ENCODE measurements at regions not wholly inside any gene's neighbourhood (a gene's known extent, or its start where the extent isn't known, plus 50 kb on each side); places are given as distances from the start of the nearest gene placed in this dataset.
"Not testable (repeated sequence)": the region's sequence is repeated elsewhere in the genome, so short reads cannot be mapped to it uniquely, and the experiment has no call there.

DNA sequence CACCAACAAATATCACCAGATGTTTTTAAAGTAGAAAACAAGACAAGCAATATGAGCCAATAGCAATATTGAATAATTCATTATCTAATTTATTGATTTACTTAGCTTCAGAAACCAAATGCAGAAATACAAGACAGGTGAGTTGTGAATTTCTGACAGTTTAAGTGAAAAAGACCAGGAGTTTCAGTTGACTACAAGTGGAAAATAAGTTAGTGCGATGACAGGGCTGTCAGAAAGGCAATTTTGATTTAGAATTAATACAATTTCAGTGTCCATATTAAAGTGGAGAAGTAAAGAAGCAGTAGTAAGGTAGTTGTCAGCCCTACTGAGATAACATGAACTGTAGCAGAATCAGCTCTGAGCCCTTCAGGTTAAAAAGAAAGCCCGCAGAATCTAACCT is 1066.7 kb upstream of the ATXN8OS start:
- Histone ChIP-seq H3K4me1 (ENCODE audit: control insufficient read depth in 1 of 2, low read depth in 2 of 2) (no peaks in the 10 kb centered on the region), H3K36me3 (no peaks in the 10 kb centered on the region), H3K9me3 (no peaks in the 10 kb centered on the region), H3K4me3 (no peak overlapping the region), H3K27ac (no peak overlapping the region), H3K27me3 (replicated peaks; ENCODE audit: insufficient read depth) (no peaks in the 10 kb centered on the region)
- TF ChIP-seq, protein P1, sequence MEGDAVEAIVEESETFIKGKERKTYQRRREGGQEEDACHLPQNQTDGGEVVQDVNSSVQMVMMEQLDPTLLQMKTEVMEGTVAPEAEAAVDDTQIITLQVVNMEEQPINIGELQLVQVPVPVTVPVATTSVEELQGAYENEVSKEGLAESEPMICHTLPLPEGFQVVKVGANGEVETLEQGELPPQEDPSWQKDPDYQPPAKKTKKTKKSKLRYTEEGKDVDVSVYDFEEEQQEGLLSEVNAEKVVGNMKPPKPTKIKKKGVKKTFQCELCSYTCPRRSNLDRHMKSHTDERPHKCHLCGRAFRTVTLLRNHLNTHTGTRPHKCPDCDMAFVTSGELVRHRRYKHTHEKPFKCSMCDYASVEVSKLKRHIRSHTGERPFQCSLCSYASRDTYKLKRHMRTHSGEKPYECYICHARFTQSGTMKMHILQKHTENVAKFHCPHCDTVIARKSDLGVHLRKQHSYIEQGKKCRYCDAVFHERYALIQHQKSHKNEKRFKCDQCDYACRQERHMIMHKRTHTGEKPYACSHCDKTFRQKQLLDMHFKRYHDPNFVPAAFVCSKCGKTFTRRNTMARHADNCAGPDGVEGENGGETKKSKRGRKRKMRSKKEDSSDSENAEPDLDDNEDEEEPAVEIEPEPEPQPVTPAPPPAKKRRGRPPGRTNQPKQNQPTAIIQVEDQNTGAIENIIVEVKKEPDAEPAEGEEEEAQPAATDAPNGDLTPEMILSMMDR (IDR thresholded peaks at IDR 0.05) = no peak
- DNase-seq (ENCODE audit: low spot score) (no peak), ATAC-seq (ENCODE audit: insufficient number of reproducible peaks, low FRiP score, low read depth) (no peak)

DNA sequence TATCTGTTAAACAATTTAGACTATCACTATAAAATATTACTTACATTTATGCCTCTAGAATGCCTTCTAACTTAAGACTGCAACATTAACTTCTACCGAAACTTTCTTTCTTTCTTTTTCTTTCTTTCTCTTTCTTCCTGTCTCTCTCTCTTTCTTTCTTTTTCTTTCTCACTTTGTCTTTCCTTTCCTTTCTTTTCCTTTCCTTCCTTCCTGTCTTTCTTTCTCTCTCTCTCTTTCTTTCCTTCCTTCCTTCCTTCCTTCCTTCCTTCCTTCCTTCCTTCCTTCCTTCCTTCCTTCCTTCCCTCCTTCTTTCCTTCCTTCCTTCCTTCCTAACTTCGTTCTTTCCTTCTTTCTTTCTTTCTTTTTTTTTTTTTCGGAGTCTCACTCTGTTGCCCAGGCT is 1071.9 kb upstream of the ATXN8OS start:
- no peaks in the 10 kb centered on the region for H3K4me1 ChIP-seq (ENCODE audit: control insufficient read depth in 1 of 2, low read depth in 2 of 2)
- no peak for ATAC-seq (ENCODE audit: insufficient number of reproducible peaks, low FRiP score, low read depth)
- H3K4me3 ChIP-seq = no peak overlapping the region
- H3K27ac ChIP-seq = no peak overlapping the region
- no peaks in the 10 kb centered on the region for H3K27me3 ChIP-seq (replicated peaks; ENCODE audit: insufficient read depth)
- H3K9me3 ChIP-seq = no peaks in the 10 kb centered on the region
- TF ChIP-seq, protein P1 (IDR thresholded peaks at IDR 0.05) = no peak
- no peaks in the 10 kb centered on the region for H3K36me3 ChIP-seq
- no peak for DNase-seq (ENCODE audit: low spot score)

DNA sequence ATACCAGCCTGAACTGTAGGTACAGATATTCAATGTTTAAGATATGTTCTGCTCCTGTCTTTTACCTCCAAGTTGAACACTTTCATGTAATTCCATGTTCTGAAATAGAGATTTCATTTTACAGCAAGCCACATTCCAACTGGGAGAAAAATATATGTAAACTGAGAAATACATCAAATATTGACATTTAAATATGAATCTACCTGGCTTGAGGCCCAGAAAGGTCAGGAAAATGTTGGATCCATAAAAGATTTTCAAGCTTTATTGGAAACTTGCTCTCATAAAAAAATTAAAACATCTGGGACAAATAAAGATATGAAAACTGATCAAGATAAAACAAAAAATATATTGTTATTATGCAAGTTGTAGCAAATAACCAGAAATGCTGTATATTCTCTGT is 1078.7 kb upstream of the ATXN8OS start:
- no peaks in the 10 kb centered on the region for H3K4me1 ChIP-seq (ENCODE audit: control insufficient read depth in 1 of 2, low read depth in 2 of 2)
- DNase-seq (ENCODE audit: low spot score) (no peak), ATAC-seq (ENCODE audit: insufficient number of reproducible peaks, low FRiP score, low read depth) (no peak)
- no peaks in the 10 kb centered on the region for H3K9me3 ChIP-seq
- no peaks in the 10 kb centered on the region for H3K27me3 ChIP-seq (replicated peaks; ENCODE audit: insufficient read depth)
- TF ChIP-seq, protein P1 (IDR thresholded peaks at IDR 0.05) = no peak
- no peak overlapping the region for H3K4me3 ChIP-seq
- H3K36me3 ChIP-seq = no peaks in the 10 kb centered on the region
- H3K27ac ChIP-seq = no peak overlapping the region

DNA sequence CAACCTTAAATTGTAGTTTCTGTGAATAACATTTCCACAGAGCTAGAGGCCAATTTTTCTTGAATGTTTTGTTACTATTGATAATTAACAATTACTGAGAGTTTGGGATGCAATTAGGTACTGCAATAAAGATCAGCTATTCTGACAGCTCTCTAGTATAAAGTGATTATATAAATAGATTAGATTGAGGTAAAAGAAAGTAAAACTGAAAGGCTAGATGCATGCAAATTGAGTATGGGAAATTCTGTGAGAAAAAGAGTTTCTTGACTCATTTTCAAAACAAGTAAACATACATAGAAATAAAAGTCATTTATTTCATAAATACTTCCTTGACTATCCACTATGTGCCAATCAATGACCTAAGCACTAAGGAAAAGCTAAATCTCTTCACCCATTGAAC is 1087.5 kb upstream of the ATXN8OS start:
- DNase-seq (ENCODE audit: low spot score) (no peak), ATAC-seq (ENCODE audit: insufficient number of reproducible peaks, low FRiP score, low read depth) (no peak)
- no peak overlapping the region for H3K4me3 ChIP-seq
- no peak overlapping the region for H3K27ac ChIP-seq
- no peaks in the 10 kb centered on the region for H3K9me3 ChIP-seq
- H3K4me1 ChIP-seq (ENCODE audit: control insufficient read depth in 1 of 2, low read depth in 2 of 2) = no peaks in the 10 kb centered on the region
- no peaks in the 10 kb centered on the region for H3K36me3 ChIP-seq
- H3K27me3 ChIP-seq (replicated peaks; ENCODE audit: insufficient read depth) = no peaks in the 10 kb centered on the region
- TF ChIP-seq, protein P1 (IDR thresholded peaks at IDR 0.05) = no peak

DNA sequence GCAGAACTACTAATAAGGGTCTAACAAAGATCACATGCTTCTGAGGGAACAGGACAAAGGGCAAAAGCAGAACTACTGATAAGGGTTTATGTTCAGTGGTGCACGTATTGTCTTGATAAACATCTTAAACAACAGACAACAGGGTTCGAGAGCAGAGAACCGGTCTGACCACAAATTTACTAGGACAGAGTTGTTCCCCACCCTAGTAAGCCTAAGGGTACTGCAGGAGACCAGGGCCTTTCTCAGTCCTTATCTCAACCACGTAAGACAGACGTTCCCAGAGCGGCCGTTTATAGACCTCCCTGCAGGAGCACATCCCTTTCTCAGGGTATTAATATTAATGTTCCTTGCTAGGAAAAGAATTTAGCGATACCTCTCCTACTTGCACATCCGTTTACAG is 1089.5 kb upstream of the ATXN8OS start:
- not testable (repeated sequence) for H3K4me1 ChIP-seq (ENCODE audit: control insufficient read depth in 1 of 2, low read depth in 2 of 2); H3K27ac ChIP-seq; H3K4me3 ChIP-seq; H3K36me3 ChIP-seq; DNase-seq (ENCODE audit: low spot score); H3K9me3 ChIP-seq; H3K27me3 ChIP-seq (replicated peaks; ENCODE audit: insufficient read depth); ATAC-seq (ENCODE audit: insufficient number of reproducible peaks, low FRiP score, low read depth)

DNA sequence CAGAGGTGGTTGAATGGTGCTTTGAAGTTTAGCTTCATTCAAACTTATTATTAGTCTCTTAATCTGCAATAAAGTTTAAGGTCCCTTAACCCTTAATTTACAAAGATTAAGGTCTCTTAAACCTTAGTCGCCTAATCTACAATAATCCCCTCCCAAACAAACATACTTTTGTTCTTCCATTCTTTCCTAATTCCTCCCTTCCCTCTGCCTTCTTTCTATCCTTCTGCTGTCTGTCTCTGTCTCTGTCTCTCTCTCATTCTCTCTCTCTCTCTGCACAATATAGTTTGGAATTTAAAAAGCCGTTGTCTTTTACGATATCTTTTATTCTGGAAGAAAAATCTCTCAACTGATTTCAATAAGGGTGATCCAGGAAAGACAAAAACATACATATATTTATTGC is 1096.8 kb upstream of the ATXN8OS start:
- Histone ChIP-seq H3K9me3 (no peaks in the 10 kb centered on the region), H3K36me3 (no peaks in the 10 kb centered on the region), H3K4me1 (ENCODE audit: control insufficient read depth in 1 of 2, low read depth in 2 of 2) (no peaks in the 10 kb centered on the region), H3K27me3 (replicated peaks; ENCODE audit: insufficient read depth) (no peaks in the 10 kb centered on the region), H3K4me3 (no peak overlapping the region), H3K27ac (no peak overlapping the region)
- ATAC-seq (ENCODE audit: insufficient number of reproducible peaks, low FRiP score, low read depth) (no peak), DNase-seq (ENCODE audit: low spot score) (no peak)
- TF ChIP-seq, protein P1 (IDR thresholded peaks at IDR 0.05) = no peak
